ENCODE measurements at regions not wholly inside any gene's neighbourhood (a gene's known extent, or its start where the extent isn't known, plus 50 kb on each side); places are given as distances from the start of the nearest gene placed in this dataset.

DNA sequence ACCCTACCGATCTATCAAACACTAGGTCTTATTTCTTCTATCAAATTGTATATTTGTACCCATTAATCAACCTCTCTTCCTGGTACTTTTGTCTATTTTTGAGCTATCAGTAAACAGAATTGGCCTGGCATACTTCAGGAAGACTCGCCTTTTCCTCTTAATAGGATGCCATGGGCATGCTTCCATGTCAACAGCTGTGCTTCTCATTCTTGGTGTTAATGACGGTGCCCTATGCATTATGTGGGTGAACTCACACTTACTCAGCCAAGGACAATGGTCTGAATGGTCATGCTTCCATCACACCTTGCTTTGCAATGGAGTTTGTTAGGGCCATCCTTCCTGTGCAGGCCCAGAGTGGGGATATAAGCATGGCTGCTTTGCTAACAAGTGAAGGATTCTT is 521.8 kb downstream of the MIAT start:
- H3K14ac ChIP-seq (ENCODE audit: low read length in 2 of 2): peak overlapping the region in 1 of 2 experiments; percentile 13
- peak overlapping the region; percentile 18 for H4K91ac ChIP-seq (ENCODE audit: low read length)
- no peak overlapping the region for H3K4ac ChIP-seq (ENCODE audit: low read depth in 1 of 2, low read length in 2 of 2)
- peaks cover 0 to 97% of the 10 kb centered on the region in 2 experiments for H3K27me3 ChIP-seq (ENCODE audit: control insufficient read depth in 1 of 2, insufficient read depth in 1 of 2, low read length in 2 of 2)
- H2AFZ ChIP-seq (ENCODE audit: low read depth, low read length): no peak overlapping the region
- H3K4me2 ChIP-seq (ENCODE audit: low read length, poor library complexity, severe bottlenecking): no peak overlapping the region
- no peak overlapping the region for H2BK120ac ChIP-seq (ENCODE audit: low read depth, low read length)
- H3K9ac ChIP-seq (ENCODE audit: low read length): no peak overlapping the region
- no peak overlapping the region for H2BK5ac ChIP-seq (ENCODE audit: low read depth, low read length, poor library complexity, severe bottlenecking)
- no peak overlapping the region for H3K27ac ChIP-seq (ENCODE audit: low read length, poor library complexity, severe bottlenecking)
- H3K79me1 ChIP-seq (replicated peaks; ENCODE audit: low read length, poor library complexity, severe bottlenecking): no peaks in the 10 kb centered on the region
- no peak overlapping the region for H2AK5ac ChIP-seq (ENCODE audit: low read length, severe bottlenecking)
- H3K23ac ChIP-seq (ENCODE audit: low read length in 2 of 2): no peak overlapping the region
- DNase-seq: no peak
- H3K18ac ChIP-seq (ENCODE audit: low read depth in 1 of 2, low read length in 2 of 2): no peak overlapping the region
- no peaks in the 10 kb centered on the region for H3K9me3 ChIP-seq (ENCODE audit: control insufficient read depth, low read length)
- no peaks in the 10 kb centered on the region for H3K36me3 ChIP-seq (ENCODE audit: control insufficient read depth in 1 of 2, insufficient read depth in 2 of 2, low read depth in 1 of 2, low read length in 2 of 2)
- H3K4me3 ChIP-seq (ENCODE audit: insufficient read depth in 1 of 2, low read depth in 1 of 2, low read length in 2 of 2): no peak overlapping the region
- no peaks in the 10 kb centered on the region for H3K4me1 ChIP-seq (ENCODE audit: control insufficient read depth, insufficient read depth, low read depth, low read length)
- 94% methylated on average over 3 of the region's 3 CpGs for WGBS
- H4K8ac ChIP-seq (ENCODE audit: low read length): no peak overlapping the region
- H2BK12ac ChIP-seq (ENCODE audit: low read length in 2 of 2): no peak overlapping the region
- no peak overlapping the region for H2BK15ac ChIP-seq (ENCODE audit: low read depth, poor library complexity, severe bottlenecking)

DNA sequence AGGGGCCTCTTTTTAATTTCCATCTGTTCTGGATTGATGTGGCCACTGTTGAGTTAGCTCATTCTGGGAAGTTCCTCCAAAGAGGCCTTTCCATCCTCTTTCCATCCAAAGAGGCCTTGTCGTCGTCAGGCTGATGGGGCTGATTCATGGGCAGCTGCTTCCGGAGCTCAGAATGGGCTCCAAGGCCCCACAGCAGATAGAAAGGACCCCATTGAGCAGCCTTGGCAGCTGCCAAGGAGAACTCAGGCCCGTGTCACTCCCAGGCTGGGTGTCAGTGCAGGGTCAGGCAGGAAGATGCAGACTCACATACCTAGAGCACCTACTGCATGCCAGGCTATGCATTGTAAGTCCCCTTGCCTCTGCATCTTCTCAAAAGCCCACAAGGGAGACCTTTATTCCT is 524.1 kb downstream of the MIAT start:
- Histone ChIP-seq H3K36me3 (ENCODE audit: control insufficient read depth in 1 of 2, insufficient read depth in 2 of 2, low read depth in 1 of 2, low read length in 2 of 2) (no peaks in the 10 kb centered on the region), H3K23ac (ENCODE audit: low read length in 2 of 2) (no peak overlapping the region), H3K4me3 (ENCODE audit: insufficient read depth in 1 of 2, low read depth in 1 of 2, low read length in 2 of 2) (no peak overlapping the region), H4K91ac (ENCODE audit: low read length) (no peak overlapping the region), H2BK120ac (ENCODE audit: low read depth, low read length) (no peak overlapping the region), H4K8ac (ENCODE audit: low read length) (no peak overlapping the region), H3K4ac (ENCODE audit: low read depth in 1 of 2, low read length in 2 of 2) (no peak overlapping the region), H3K79me1 (replicated peaks; ENCODE audit: low read length, poor library complexity, severe bottlenecking) (no peaks in the 10 kb centered on the region), H3K4me2 (ENCODE audit: low read length, poor library complexity, severe bottlenecking) (no peak overlapping the region), H3K4me1 (ENCODE audit: control insufficient read depth, insufficient read depth, low read depth, low read length) (no peaks in the 10 kb centered on the region), H3K27me3 (ENCODE audit: control insufficient read depth in 1 of 2, insufficient read depth in 1 of 2, low read length in 2 of 2) (peaks cover 0 to 92% of the 10 kb centered on the region in 2 experiments), H3K27ac (ENCODE audit: low read length, poor library complexity, severe bottlenecking) (no peak overlapping the region), H3K9ac (ENCODE audit: low read length) (no peak overlapping the region), H2AK5ac (ENCODE audit: low read length, severe bottlenecking) (no peak overlapping the region), H2BK15ac (ENCODE audit: low read depth, poor library complexity, severe bottlenecking) (no peak overlapping the region), H2BK12ac (ENCODE audit: low read length in 2 of 2) (no peak overlapping the region), H2AFZ (ENCODE audit: low read depth, low read length) (no peak overlapping the region), H3K14ac (ENCODE audit: low read length in 2 of 2) (no peak overlapping the region), H2BK5ac (ENCODE audit: low read depth, low read length, poor library complexity, severe bottlenecking) (no peak overlapping the region), H3K18ac (ENCODE audit: low read depth in 1 of 2, low read length in 2 of 2) (no peak overlapping the region), H3K9me3 (ENCODE audit: control insufficient read depth, low read length) (no peaks in the 10 kb centered on the region)
- WGBS: 86% methylated on average over 4 of the region's 4 CpGs
- DNase-seq: no peak

DNA sequence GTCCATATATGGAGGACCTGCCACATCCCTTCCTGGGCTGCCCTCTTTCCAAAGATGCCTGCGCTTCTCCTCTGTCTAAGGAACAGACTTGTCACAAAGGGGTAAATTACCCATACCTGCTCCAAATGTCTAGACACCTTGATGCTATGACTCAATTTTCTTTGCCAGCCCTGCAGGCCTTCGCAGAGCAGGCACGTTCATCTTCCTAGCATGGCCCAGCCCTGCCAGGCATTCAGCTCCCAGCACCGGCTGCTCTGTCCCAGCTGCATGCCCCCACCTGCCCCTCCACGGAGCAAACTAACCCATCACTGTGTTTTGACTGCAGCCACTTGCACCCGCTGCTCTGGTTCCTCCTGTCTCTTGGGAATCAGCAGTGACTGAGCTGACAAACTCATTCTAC is 526.1 kb downstream of the MIAT start:
- no peak overlapping the region for H3K4me3 ChIP-seq (ENCODE audit: insufficient read depth in 1 of 2, low read depth in 1 of 2, low read length in 2 of 2)
- peaks cover 0 to 92% of the 10 kb centered on the region in 2 experiments for H3K27me3 ChIP-seq (ENCODE audit: control insufficient read depth in 1 of 2, insufficient read depth in 1 of 2, low read length in 2 of 2)
- no peak overlapping the region for H2BK15ac ChIP-seq (ENCODE audit: low read depth, poor library complexity, severe bottlenecking)
- no peak overlapping the region for H4K91ac ChIP-seq (ENCODE audit: low read length)
- H3K23ac ChIP-seq (ENCODE audit: low read length in 2 of 2): no peak overlapping the region
- no peak overlapping the region for H3K4me2 ChIP-seq (ENCODE audit: low read length, poor library complexity, severe bottlenecking)
- H2AK5ac ChIP-seq (ENCODE audit: low read length, severe bottlenecking): peak overlapping the region; percentile 37
- no peak overlapping the region for H4K8ac ChIP-seq (ENCODE audit: low read length)
- H2BK120ac ChIP-seq (ENCODE audit: low read depth, low read length): no peak overlapping the region
- H3K18ac ChIP-seq (ENCODE audit: low read depth in 1 of 2, low read length in 2 of 2): peak overlapping the region in 1 of 2 experiments; percentile 1
- no peak overlapping the region for H2BK5ac ChIP-seq (ENCODE audit: low read depth, low read length, poor library complexity, severe bottlenecking)
- H3K9me3 ChIP-seq (ENCODE audit: control insufficient read depth, low read length): no peaks in the 10 kb centered on the region
- no peak for DNase-seq
- H2BK12ac ChIP-seq (ENCODE audit: low read length in 2 of 2): no peak overlapping the region
- no peaks in the 10 kb centered on the region for H3K36me3 ChIP-seq (ENCODE audit: control insufficient read depth in 1 of 2, insufficient read depth in 2 of 2, low read depth in 1 of 2, low read length in 2 of 2)
- H3K4ac ChIP-seq (ENCODE audit: low read depth in 1 of 2, low read length in 2 of 2): no peak overlapping the region
- no peak overlapping the region for H3K27ac ChIP-seq (ENCODE audit: low read length, poor library complexity, severe bottlenecking)
- 91% methylated on average over 6 of the region's 6 CpGs for WGBS
- no peak overlapping the region for H3K14ac ChIP-seq (ENCODE audit: low read length in 2 of 2)
- H3K9ac ChIP-seq (ENCODE audit: low read length): no peak overlapping the region
- H3K4me1 ChIP-seq (ENCODE audit: control insufficient read depth, insufficient read depth, low read depth, low read length): no peaks in the 10 kb centered on the region
- H2AFZ ChIP-seq (ENCODE audit: low read depth, low read length): no peak overlapping the region
- H3K79me1 ChIP-seq (replicated peaks; ENCODE audit: low read length, poor library complexity, severe bottlenecking): no peaks in the 10 kb centered on the region

DNA sequence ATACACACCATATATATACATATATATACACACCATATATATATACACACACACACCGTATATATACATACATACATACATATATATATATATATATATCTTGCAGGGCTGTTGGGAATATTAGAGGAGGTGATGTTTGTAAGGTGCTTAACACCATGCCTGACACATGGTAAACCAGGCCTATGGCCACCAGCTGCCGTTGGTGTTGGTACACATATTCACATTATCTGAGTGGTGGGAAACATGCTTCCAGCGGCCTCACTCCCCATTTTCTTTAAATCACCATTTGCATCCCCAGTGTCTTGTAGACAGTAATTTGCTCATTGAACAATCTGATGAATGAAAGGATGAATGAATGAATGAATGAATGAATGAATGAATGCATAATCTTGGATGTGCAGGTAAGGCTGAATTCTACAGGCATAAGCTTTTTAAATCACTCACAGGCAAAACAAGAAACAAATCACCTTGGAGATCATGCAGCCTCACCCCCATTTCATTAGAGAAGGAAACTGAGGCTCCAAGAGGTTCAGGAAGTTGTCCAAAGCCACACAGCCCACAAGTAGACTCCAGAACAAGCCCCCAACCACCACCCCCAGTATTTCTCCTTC is 527.8 kb downstream of the MIAT start:
- H4K91ac ChIP-seq (ENCODE audit: low read length): no peak overlapping the region
- peaks cover 3% of the 10 kb centered on the region for H3K9me3 ChIP-seq (ENCODE audit: control insufficient read depth, low read length)
- no peaks in the 10 kb centered on the region for H3K4me1 ChIP-seq (ENCODE audit: control insufficient read depth, insufficient read depth, low read depth, low read length)
- H3K23ac ChIP-seq (ENCODE audit: low read length in 2 of 2): no peak overlapping the region
- no peaks in the 10 kb centered on the region for H3K79me1 ChIP-seq (replicated peaks; ENCODE audit: low read length, poor library complexity, severe bottlenecking)
- H3K36me3 ChIP-seq (ENCODE audit: control insufficient read depth in 1 of 2, insufficient read depth in 2 of 2, low read depth in 1 of 2, low read length in 2 of 2): no peaks in the 10 kb centered on the region
- no peak overlapping the region for H3K14ac ChIP-seq (ENCODE audit: low read length in 2 of 2)
- no peak overlapping the region for H2BK5ac ChIP-seq (ENCODE audit: low read depth, low read length, poor library complexity, severe bottlenecking)
- H2AK5ac ChIP-seq (ENCODE audit: low read length, severe bottlenecking): no peak overlapping the region
- no peak overlapping the region for H2BK15ac ChIP-seq (ENCODE audit: low read depth, poor library complexity, severe bottlenecking)
- no peak overlapping the region for H4K8ac ChIP-seq (ENCODE audit: low read length)
- no peak overlapping the region for H3K9ac ChIP-seq (ENCODE audit: low read length)
- H3K4me3 ChIP-seq (ENCODE audit: insufficient read depth in 1 of 2, low read depth in 1 of 2, low read length in 2 of 2): no peak overlapping the region
- no peak overlapping the region for H3K18ac ChIP-seq (ENCODE audit: low read depth in 1 of 2, low read length in 2 of 2)
- WGBS: 80% methylated on average over 1 of the region's 3 CpGs
- H3K4me2 ChIP-seq (ENCODE audit: low read length, poor library complexity, severe bottlenecking): no peak overlapping the region
- no peak overlapping the region for H2BK120ac ChIP-seq (ENCODE audit: low read depth, low read length)
- no peak overlapping the region for H2BK12ac ChIP-seq (ENCODE audit: low read length in 2 of 2)
- no peak for DNase-seq
- peaks cover 0 to 93% of the 10 kb centered on the region in 2 experiments for H3K27me3 ChIP-seq (ENCODE audit: control insufficient read depth in 1 of 2, insufficient read depth in 1 of 2, low read length in 2 of 2)
- H3K4ac ChIP-seq (ENCODE audit: low read depth in 1 of 2, low read length in 2 of 2): no peak overlapping the region
- no peak overlapping the region for H2AFZ ChIP-seq (ENCODE audit: low read depth, low read length)
- no peak overlapping the region for H3K27ac ChIP-seq (ENCODE audit: low read length, poor library complexity, severe bottlenecking)
